SJCRH30 (cell line): ENCODE measurements at regions not wholly inside any gene's neighbourhood (a gene's known extent, or its start where the extent isn't known, plus 50 kb on each side); places are given as distances from the start of the nearest gene placed in this dataset.

ENCODE experiments used
- DNase-seq, 2 experiments: peaks; one replicate each; pipeline ENCODE4 v3.0.0-alpha.2; 2015 to 2020
- H3K27ac ChIP-seq: fragments of 250-450 bp; sonication (Bioruptor Pico); 2 replicates; pipeline ENCODE4 v1.5.1; 2020; ENCODE audit warnings: mild to moderate bottlenecking, moderate library complexity
- H3K27me3 ChIP-seq: fragments of 250-450 bp; sonication (Bioruptor Pico); 2 replicates; pipeline ENCODE4 v1.5.1; 2020; ENCODE audit warnings: mild to moderate bottlenecking, moderate library complexity
- H3K36me3 ChIP-seq: fragments of 250-450 bp; sonication (Bioruptor Pico); 2 replicates; pipeline ENCODE4 v1.5.1; 2020; ENCODE audit warnings: mild to moderate bottlenecking, moderate library complexity
- H3K4me1 ChIP-seq: fragments of 250-450 bp; sonication (Bioruptor Pico); 2 replicates; pipeline ENCODE4 v1.5.1; 2020; ENCODE audit warnings: mild to moderate bottlenecking, moderate library complexity
- H3K4me3 ChIP-seq: fragments of 250-450 bp; sonication (Bioruptor Pico); 2 replicates; pipeline ENCODE4 v1.5.1; 2020; ENCODE audit warnings: mild to moderate bottlenecking, moderate library complexity
- H3K9me3 ChIP-seq: fragments of 250-450 bp; sonication (Bioruptor Pico); replicated peaks from 2 replicates; pipeline ENCODE4 v1.5.1; 2020; ENCODE audit warnings: mild to moderate bottlenecking, moderate library complexity

GRCh38 chr13:103983948-103984347 lies 917.7 kb upstream of the SLC10A2 start:
- Histone ChIP-seq H3K4me1 (no peaks in the 10 kb centered on the region), H3K36me3 (no peaks in the 10 kb centered on the region), H3K27me3 (no peaks in the 10 kb centered on the region), H3K9me3 (no peaks in the 10 kb centered on the region), H3K4me3 (no peak overlapping the region), H3K27ac (no peak overlapping the region)
- DNase-seq, result no peak

GRCh38 chr13:103976371-103976770 lies 910.2 kb upstream of the SLC10A2 start:
- H3K27ac ChIP-seq, result no peak overlapping the region
- H3K27me3 ChIP-seq, result no peaks in the 10 kb centered on the region
- DNase-seq, result no peak
- H3K4me1 ChIP-seq, result no peaks in the 10 kb centered on the region
- H3K9me3 ChIP-seq, result no peaks in the 10 kb centered on the region
- H3K36me3 ChIP-seq, result no peaks in the 10 kb centered on the region
- H3K4me3 ChIP-seq, result no peak overlapping the region

- H3K27me3 ChIP-seq, result no peaks in the 10 kb centered on the region
- H3K4me1 ChIP-seq, result no peaks in the 10 kb centered on the region
- no peak for DNase-seq
- no peaks in the 10 kb centered on the region for H3K9me3 ChIP-seq
- no peaks in the 10 kb centered on the region for H3K36me3 ChIP-seq
- no peak overlapping the region for H3K27ac ChIP-seq
- no peak overlapping the region for H3K4me3 ChIP-seq
Observed at GRCh38 chr13:103973740-103974139, 907.5 kb upstream of the SLC10A2 start.

GRCh38 chr13:103969520-103970050 lies 903.4 kb upstream of the SLC10A2 start:
- no peak for DNase-seq
- no peaks in the 10 kb centered on the region for H3K4me1 ChIP-seq
- H3K9me3 ChIP-seq, result no peaks in the 10 kb centered on the region
- H3K4me3 ChIP-seq, result no peak overlapping the region
- no peak overlapping the region for H3K27ac ChIP-seq
- no peaks in the 10 kb centered on the region for H3K36me3 ChIP-seq
- no peaks in the 10 kb centered on the region for H3K27me3 ChIP-seq

- H3K4me3 ChIP-seq, result no peak overlapping the region
- H3K4me1 ChIP-seq, result no peaks in the 10 kb centered on the region
- no peaks in the 10 kb centered on the region for H3K27me3 ChIP-seq
- DNase-seq, result no peak
- no peaks in the 10 kb centered on the region for H3K9me3 ChIP-seq
- no peak overlapping the region for H3K27ac ChIP-seq
- H3K36me3 ChIP-seq, result no peaks in the 10 kb centered on the region
Observed at GRCh38 chr13:103965506-103966243, 899.5 kb upstream of the SLC10A2 start.

GRCh38 chr13:103961784-103962183 lies 895.6 kb upstream of the SLC10A2 start:
- H3K4me3 ChIP-seq, result no peak overlapping the region
- H3K9me3 ChIP-seq, result no peaks in the 10 kb centered on the region
- H3K27ac ChIP-seq, result no peak overlapping the region
- H3K27me3 ChIP-seq, result no peaks in the 10 kb centered on the region
- DNase-seq, result no peak
- no peaks in the 10 kb centered on the region for H3K36me3 ChIP-seq
- H3K4me1 ChIP-seq, result peaks cover 3% of the 10 kb centered on the region; the same call in 1 of the 2 replicates

- DNase-seq, result no peak
- H3K36me3 ChIP-seq, result no peaks in the 10 kb centered on the region
- no peaks in the 10 kb centered on the region for H3K27me3 ChIP-seq
- no peak overlapping the region for H3K27ac ChIP-seq
- no peaks in the 10 kb centered on the region for H3K9me3 ChIP-seq
- H3K4me3 ChIP-seq, result no peak overlapping the region
- peaks cover 3% of the 10 kb centered on the region; the same call in 1 of the 2 replicates for H3K4me1 ChIP-seq
Observed at GRCh38 chr13:103961129-103961528, 894.9 kb upstream of the SLC10A2 start.

GRCh38 chr13:103960001-103960400 lies 893.8 kb upstream of the SLC10A2 start:
- Histone ChIP-seq H3K9me3 (no peaks in the 10 kb centered on the region), H3K4me3 (no peak overlapping the region), H3K27me3 (no peaks in the 10 kb centered on the region), H3K4me1 (peaks cover 3% of the 10 kb centered on the region; the same call in 1 of the 2 replicates), H3K27ac (no peak overlapping the region), H3K36me3 (no peaks in the 10 kb centered on the region)
- no peak for DNase-seq

- Histone ChIP-seq H3K4me3 (no peak overlapping the region), H3K4me1 (peaks cover 3% of the 10 kb centered on the region; the same call in 1 of the 2 replicates), H3K9me3 (no peaks in the 10 kb centered on the region), H3K36me3 (no peaks in the 10 kb centered on the region), H3K27ac (no peak overlapping the region), H3K27me3 (no peaks in the 10 kb centered on the region)
- DNase-seq, result no peak
Observed at GRCh38 chr13:103958691-103959090, 892.5 kb upstream of the SLC10A2 start.

GRCh38 chr13:103957939-103958338 lies 891.7 kb upstream of the SLC10A2 start:
- Histone ChIP-seq H3K27me3 (no peaks in the 10 kb centered on the region), H3K36me3 (no peaks in the 10 kb centered on the region), H3K4me3 (no peak overlapping the region), H3K9me3 (no peaks in the 10 kb centered on the region), H3K4me1 (peaks cover 3% of the 10 kb centered on the region; the same call in 1 of the 2 replicates), H3K27ac (no peak overlapping the region)
- no peak for DNase-seq

GRCh38 chr13:103953859-103954258 lies 887.6 kb upstream of the SLC10A2 start:
- H3K36me3 ChIP-seq, result no peaks in the 10 kb centered on the region

GRCh38 chr13:103952183-103952582 lies 886.0 kb upstream of the SLC10A2 start:
- DNase-seq, result no peak
- Histone ChIP-seq H3K27ac (no peak overlapping the region), H3K9me3 (no peaks in the 10 kb centered on the region), H3K27me3 (no peaks in the 10 kb centered on the region), H3K4me3 (no peak overlapping the region), H3K36me3 (no peaks in the 10 kb centered on the region), H3K4me1 (no peaks in the 10 kb centered on the region)

More at GRCh38 chr13:103953859-103954258, 887.6 kb upstream of the SLC10A2 start:
- no peak for DNase-seq
- no peaks in the 10 kb centered on the region for H3K27me3 ChIP-seq
- H3K9me3 ChIP-seq, result no peaks in the 10 kb centered on the region
- H3K4me3 ChIP-seq, result no peak overlapping the region
- peaks cover under 1% of the 10 kb centered on the region; the same call in 1 of the 2 replicates for H3K4me1 ChIP-seq
- no peak overlapping the region for H3K27ac ChIP-seq

- Histone ChIP-seq H3K36me3 (no peaks in the 10 kb centered on the region), H3K4me3 (no peak overlapping the region), H3K4me1 (no peaks in the 10 kb centered on the region), H3K27me3 (no peaks in the 10 kb centered on the region), H3K9me3 (no peaks in the 10 kb centered on the region), H3K27ac (no peak overlapping the region)
- no peak for DNase-seq
Observed at GRCh38 chr13:103948426-103948825, 882.2 kb upstream of the SLC10A2 start.

GRCh38 chr13:103945836-103946235 lies 879.6 kb upstream of the SLC10A2 start:
- Histone ChIP-seq H3K4me1 (no peaks in the 10 kb centered on the region), H3K9me3 (no peaks in the 10 kb centered on the region), H3K27me3 (no peaks in the 10 kb centered on the region), H3K36me3 (no peaks in the 10 kb centered on the region), H3K4me3 (no peak overlapping the region), H3K27ac (no peak overlapping the region)
- no peak for DNase-seq

GRCh38 chr13:103941506-103942140 lies 875.4 kb upstream of the SLC10A2 start:
- no peaks in the 10 kb centered on the region for H3K4me1 ChIP-seq
- DNase-seq, result no peak
- no peak overlapping the region for H3K4me3 ChIP-seq
- no peaks in the 10 kb centered on the region for H3K27me3 ChIP-seq
- no peaks in the 10 kb centered on the region for H3K9me3 ChIP-seq
- no peak overlapping the region for H3K27ac ChIP-seq
- no peaks in the 10 kb centered on the region for H3K36me3 ChIP-seq
